PC-9 (cell line): ENCODE measurements at regions not wholly inside any gene's neighbourhood (a gene's known extent, or its start where the extent isn't known, plus 50 kb on each side); places are given as distances from the start of the nearest gene placed in this dataset.

ENCODE experiments used
- CTCF ChIP-seq: fragments of 200-600 bp; sonication (generic); conservative IDR thresholded peaks from 2 replicates; pipeline ENCODE4 v1.6.1; 2017; ENCODE audit warnings: mixed run types, antibody characterized with exemption, mild to moderate bottlenecking, moderate library complexity
- EZH2 ChIP-seq: fragments of 200-600 bp; sonication (generic); IDR thresholded peaks from 2 replicates; pipeline ENCODE4 v1.8.0; 2017; ENCODE audit warnings: antibody characterized with exemption, low read depth

- TF ChIP-seq CTCF (peak; percentile 37; the same call in 1 of the 2 replicates), EZH2 (no peak)
Measured at GRCh38 chr12:45121224-45121623, 70.3 kb upstream of the DBX2 start.
